Activated CD8-positive, alpha-beta T cell treated with anti-CD3 and anti-CD28 coated beads for 36 hours (primary cell): ENCODE measurements at regions not wholly inside any gene's neighbourhood (a gene's known extent, or its start where the extent isn't known, plus 50 kb on each side); places are given as distances from the start of the nearest gene placed in this dataset.

ENCODE experiments used
- ATAC-seq: fragments of 200-7000 bp; cut with Tn5 transposase; one replicate; pipeline ENCODE4 v1.10.0; 2021; ENCODE audit warnings: mild to moderate bottlenecking, moderate library complexity
- CTCF ChIA-PET: fragments of 350-600 bp; sonication (Branson Sonifier 250); formaldehyde crosslinking; loops from one replicate; lab custom pipeline; 2021; ENCODE audit warnings: antibody characterized with exemption; lab: Charles Lee
- POLR2A ChIA-PET: fragments of 350-600 bp; sonication (Branson Sonifier 250); formaldehyde crosslinking; loops from one replicate; lab custom pipeline; 2021; ENCODE audit warnings: antibody characterized with exemption; lab: Charles Lee
- DNase-seq: peaks from one replicate; pipeline ENCODE4 v3.0.0-alpha.2; 2020
- H3K27ac Mint-ChIP-seq: one replicate; pipeline ENCODE4 v1.8.0; 2021; ENCODE audit warnings: mild to moderate bottlenecking, mixed read lengths
- H3K27me3 Mint-ChIP-seq: one replicate; pipeline ENCODE4 v1.8.0; 2021; ENCODE audit warnings: mixed read lengths
- H3K36me3 Mint-ChIP-seq: one replicate; pipeline ENCODE4 v1.8.0; 2021; ENCODE audit warnings: low read depth, mixed read lengths
- H3K4me1 Mint-ChIP-seq: one replicate; pipeline ENCODE4 v1.8.0; 2021; ENCODE audit warnings: low read depth, mixed read lengths
- H3K4me3 Mint-ChIP-seq: one replicate; pipeline ENCODE4 v1.8.0; 2021; ENCODE audit warnings: mild to moderate bottlenecking, moderate library complexity, mixed read lengths
- H3K9me3 Mint-ChIP-seq: one replicate; pipeline ENCODE4 v1.8.0; 2021; ENCODE audit warnings: mixed read lengths
- CTCF ChIP-seq: fragments of 200-600 bp; IDR thresholded peaks from one replicate; pipeline ENCODE4 v1.8.0; 2022; ENCODE audit warnings: antibody characterized with exemption, mild to moderate bottlenecking
- intact Hi-C: fragments of 100-400 bp; cut with micrococcal nuclease; formaldehyde crosslinking; loops from one replicate; pipeline ENCODE4 v1.10.0; 2022

- no peaks in the 10 kb centered on the region for H3K9me3 Mint-ChIP-seq
- H3K4me1 Mint-ChIP-seq, result no peaks in the 10 kb centered on the region
- H3K36me3 Mint-ChIP-seq, result no peaks in the 10 kb centered on the region
- H3K27ac Mint-ChIP-seq, result no peak overlapping the region
- ChIA-PET POLR2A (no interaction called here), CTCF (no interaction called here)
- intact Hi-C loops, result no loop called here
- ATAC-seq (no peak), DNase-seq (no peak)
- H3K27me3 Mint-ChIP-seq, result no peaks in the 10 kb centered on the region
- TF ChIP-seq CTCF, result no peak
- H3K4me3 Mint-ChIP-seq, result no peak overlapping the region
Observed at GRCh38 chr10:128572696-128573095, 446.5 kb upstream of the MKI67 start.

- no peak for TF ChIP-seq CTCF
- Mint-ChIP-seq H3K36me3 (no peaks in the 10 kb centered on the region), H3K9me3 (no peaks in the 10 kb centered on the region), H3K4me1 (no peaks in the 10 kb centered on the region), H3K27me3 (no peaks in the 10 kb centered on the region), H3K27ac (no peak overlapping the region), H3K4me3 (no peak overlapping the region)
- intact Hi-C loops, result no loop called here
- ATAC-seq (no peak), DNase-seq (no peak)
- CTCF ChIA-PET, result no interaction called here
- POLR2A ChIA-PET, result no interaction called here
Observed at GRCh38 chr10:128573281-128573845, 447.1 kb upstream of the MKI67 start.

GRCh38 chr10:128573986-128574385 lies 447.8 kb upstream of the MKI67 start:
- ChIA-PET POLR2A (no interaction called here), CTCF (no interaction called here)
- no peak for ATAC-seq
- Mint-ChIP-seq H3K9me3 (no peaks in the 10 kb centered on the region), H3K4me1 (no peaks in the 10 kb centered on the region), H3K4me3 (no peak overlapping the region), H3K27ac (no peak overlapping the region), H3K27me3 (peaks cover 1% of the 10 kb centered on the region), H3K36me3 (no peaks in the 10 kb centered on the region)
- TF ChIP-seq CTCF, result no peak
- intact Hi-C loops, result no loop called here
- DNase-seq, result no peak

GRCh38 chr10:128574581-128575210 lies 448.5 kb upstream of the MKI67 start:
- no peak for ATAC-seq
- POLR2A ChIA-PET, result no interaction called here
- Mint-ChIP-seq H3K27me3 (peaks cover 1% of the 10 kb centered on the region), H3K27ac (no peak overlapping the region), H3K36me3 (no peaks in the 10 kb centered on the region), H3K4me3 (no peak overlapping the region), H3K9me3 (no peaks in the 10 kb centered on the region), H3K4me1 (no peaks in the 10 kb centered on the region)
- CTCF ChIA-PET, result no interaction called here
- intact Hi-C loops, result no loop called here
- DNase-seq, result no peak
- no peak for TF ChIP-seq CTCF

GRCh38 chr10:128575761-128576160 lies 449.5 kb upstream of the MKI67 start:
- peaks cover 1% of the 10 kb centered on the region for H3K27me3 Mint-ChIP-seq
- CTCF ChIA-PET, result no interaction called here
- H3K4me1 Mint-ChIP-seq, result no peaks in the 10 kb centered on the region
- DNase-seq (no peak), ATAC-seq (no peak)
- no peaks in the 10 kb centered on the region for H3K36me3 Mint-ChIP-seq
- H3K27ac Mint-ChIP-seq, result no peak overlapping the region
- no peak for TF ChIP-seq CTCF
- H3K4me3 Mint-ChIP-seq, result no peak overlapping the region
- intact Hi-C loops, result no loop called here
- POLR2A ChIA-PET, result no interaction called here
- no peaks in the 10 kb centered on the region for H3K9me3 Mint-ChIP-seq
